Endothelial cell of umbilical vein (primary cell): ENCODE measurements at regions not wholly inside any gene's neighbourhood (a gene's known extent, or its start where the extent isn't known, plus 50 kb on each side); places are given as distances from the start of the nearest gene placed in this dataset.

Source experiments
- CTCF ChIP-seq, 2 donors: IDR thresholded peaks; 1 replicate in 1 of 2; 2 replicates in 1 of 2; pipeline ENCODE4 v1.5.1; 2011; ENCODE audit warnings: low read length in 2 of 2, mild to moderate bottlenecking in 2 of 2, moderate library complexity in 2 of 2, control low read depth in 1 of 2, inconsistent platforms in 1 of 2, low read depth in 1 of 2; ENCODE audit not compliant: insufficient read depth in 1 of 2; ENCODE audit errors: extremely low read depth in 1 of 2
- FOS ChIP-seq: IDR thresholded peaks from 2 replicates; pipeline ENCODE4 v1.6.1; 2011; ENCODE audit warnings: mild to moderate bottlenecking, low read length, moderate library complexity, borderline replicate concordance; ENCODE audit not compliant: insufficient read depth
- JUN ChIP-seq: IDR thresholded peaks from 2 replicates; pipeline ENCODE4 v1.6.1; 2011; ENCODE audit warnings: borderline replicate concordance, low read depth; ENCODE audit not compliant: insufficient read length, insufficient read depth
- MAX ChIP-seq: IDR thresholded peaks from 2 replicates; pipeline ENCODE4 v1.6.1; 2011; ENCODE audit not compliant: insufficient read depth, insufficient read length
- MYC ChIP-seq: IDR thresholded peaks from one replicate; pipeline ENCODE4 v1.6.1; 2011; ENCODE audit warnings: mild to moderate bottlenecking, low read depth, low read length
- POLR2AphosphoS5 ChIP-seq: IDR thresholded peaks from 2 replicates; pipeline ENCODE4 v1.6.1; 2012; ENCODE audit warnings: low read depth, mild to moderate bottlenecking, control low read depth, low read length, moderate library complexity; ENCODE audit not compliant: insufficient read depth

- TF ChIP-seq FOS (no peak), MAX (no peak), CTCF (IDR thresholded peaks at IDR 0.05; ENCODE audit: extremely low read depth in 1 of 2, insufficient read depth in 1 of 2, low read depth in 1 of 2, low read length in 2 of 2) (no peak), JUN (no peak), POLR2AphosphoS5 (no peak), MYC (no peak)
Observed at GRCh38 chr7:31458203-31458602, 55.7 kb upstream of the ITPRID1 start.
